ENCODE measurements at regions not wholly inside any gene's neighbourhood (a gene's known extent, or its start where the extent isn't known, plus 50 kb on each side); places are given as distances from the start of the nearest gene placed in this dataset.

GRCh38 chr1:95636897-95637296 lies 402.9 kb downstream of the RWDD3 start:
- no peaks in the 10 kb centered on the region for H3K4me1 Mint-ChIP-seq
- Histone ChIP-seq H3K27ac (ENCODE audit: low read depth in 1 of 2, low read length in 2 of 2) (no peak overlapping the region), H3K9me3 (replicated peaks in 1 of 2; ENCODE audit: control insufficient read depth in 1 of 2, insufficient read depth in 1 of 2, low read length in 2 of 2) (peaks cover 10% of the 10 kb centered on the region in 2 donors), H3K4me3 (replicated peaks in 1 of 3; ENCODE audit: low read depth in 2 of 3, low read length in 3 of 3) (no peak overlapping the region), H3K9ac (ENCODE audit: insufficient read depth, low read length, poor library complexity, severe bottlenecking) (no peak overlapping the region), H4K20me1 (ENCODE audit: insufficient read depth, low read length) (no peaks in the 10 kb centered on the region), H3K4me1 (ENCODE audit: control insufficient read depth in 1 of 2, insufficient read depth in 2 of 2, low read length in 2 of 2) (no peaks in the 10 kb centered on the region), H2AFZ (ENCODE audit: insufficient read depth, low read depth, low read length, poor library complexity, severe bottlenecking) (no peak overlapping the region), H3K4me2 (replicated peaks; ENCODE audit: extremely low read depth, low read length, poor library complexity, severe bottlenecking) (no peak overlapping the region), H3K79me2 (ENCODE audit: insufficient read depth, low read length) (no peaks in the 10 kb centered on the region), H3K27me3 (ENCODE audit: control insufficient read depth in 2 of 2, insufficient read depth in 2 of 2, low read length in 2 of 2) (no peaks in the 10 kb centered on the region), H3K36me3 (replicated peaks in 1 of 2; ENCODE audit: control insufficient read depth in 1 of 2, insufficient read depth in 2 of 2, low read length in 2 of 2) (no peaks in the 10 kb centered on the region)
- no peak overlapping the region for H3K4me3 Mint-ChIP-seq
- WGBS (ENCODE audit: insufficient coverage), result 83% methylated on average over 1 of the region's 1 CpG
- intact Hi-C loops (cut with micrococcal nuclease), result no loop called here
- DNase-seq, result no peak
- H3K27me3 Mint-ChIP-seq (ENCODE audit: low read depth in 3 of 3), result peaks cover 0 to 2% (median 0%) of the 10 kb centered on the region in 3 donors
- H3K36me3 Mint-ChIP-seq, result no peaks in the 10 kb centered on the region
- TF ChIP-seq, protein P1, sequence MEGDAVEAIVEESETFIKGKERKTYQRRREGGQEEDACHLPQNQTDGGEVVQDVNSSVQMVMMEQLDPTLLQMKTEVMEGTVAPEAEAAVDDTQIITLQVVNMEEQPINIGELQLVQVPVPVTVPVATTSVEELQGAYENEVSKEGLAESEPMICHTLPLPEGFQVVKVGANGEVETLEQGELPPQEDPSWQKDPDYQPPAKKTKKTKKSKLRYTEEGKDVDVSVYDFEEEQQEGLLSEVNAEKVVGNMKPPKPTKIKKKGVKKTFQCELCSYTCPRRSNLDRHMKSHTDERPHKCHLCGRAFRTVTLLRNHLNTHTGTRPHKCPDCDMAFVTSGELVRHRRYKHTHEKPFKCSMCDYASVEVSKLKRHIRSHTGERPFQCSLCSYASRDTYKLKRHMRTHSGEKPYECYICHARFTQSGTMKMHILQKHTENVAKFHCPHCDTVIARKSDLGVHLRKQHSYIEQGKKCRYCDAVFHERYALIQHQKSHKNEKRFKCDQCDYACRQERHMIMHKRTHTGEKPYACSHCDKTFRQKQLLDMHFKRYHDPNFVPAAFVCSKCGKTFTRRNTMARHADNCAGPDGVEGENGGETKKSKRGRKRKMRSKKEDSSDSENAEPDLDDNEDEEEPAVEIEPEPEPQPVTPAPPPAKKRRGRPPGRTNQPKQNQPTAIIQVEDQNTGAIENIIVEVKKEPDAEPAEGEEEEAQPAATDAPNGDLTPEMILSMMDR (IDR thresholded peaks at IDR 0.05), result no peak
- no peak overlapping the region for H3K27ac Mint-ChIP-seq
- peaks cover 0 to 17% (median 5%) of the 10 kb centered on the region in 7 donors for H3K9me3 Mint-ChIP-seq

GRCh38 chr1:95640746-95641145 lies 406.7 kb downstream of the RWDD3 start:
- no peak overlapping the region for H3K4me3 Mint-ChIP-seq
- no peak overlapping the region for H3K27ac Mint-ChIP-seq
- Histone ChIP-seq H3K4me3 (replicated peaks in 1 of 3; ENCODE audit: low read depth in 2 of 3, low read length in 3 of 3) (no peak overlapping the region), H2AFZ (ENCODE audit: insufficient read depth, low read depth, low read length, poor library complexity, severe bottlenecking) (no peak overlapping the region), H3K9me3 (replicated peaks in 1 of 2; ENCODE audit: control insufficient read depth in 1 of 2, insufficient read depth in 1 of 2, low read length in 2 of 2) (peaks cover 9 to 14% of the 10 kb centered on the region in 2 donors), H3K79me2 (ENCODE audit: insufficient read depth, low read length) (no peaks in the 10 kb centered on the region), H3K4me1 (ENCODE audit: control insufficient read depth in 1 of 2, insufficient read depth in 2 of 2, low read length in 2 of 2) (no peaks in the 10 kb centered on the region), H3K27me3 (ENCODE audit: control insufficient read depth in 2 of 2, insufficient read depth in 2 of 2, low read length in 2 of 2) (no peaks in the 10 kb centered on the region), H3K27ac (ENCODE audit: low read depth in 1 of 2, low read length in 2 of 2) (no peak overlapping the region), H3K9ac (ENCODE audit: insufficient read depth, low read length, poor library complexity, severe bottlenecking) (no peak overlapping the region), H3K36me3 (replicated peaks in 1 of 2; ENCODE audit: control insufficient read depth in 1 of 2, insufficient read depth in 2 of 2, low read length in 2 of 2) (no peaks in the 10 kb centered on the region), H3K4me2 (replicated peaks; ENCODE audit: extremely low read depth, low read length, poor library complexity, severe bottlenecking) (no peak overlapping the region), H4K20me1 (ENCODE audit: insufficient read depth, low read length) (no peaks in the 10 kb centered on the region)
- no peaks in the 10 kb centered on the region for H3K4me1 Mint-ChIP-seq
- no CpG with 5 or more reads among the region's 2 CpGs for WGBS (ENCODE audit: insufficient coverage)
- peaks cover 0 to 31% (median 6%) of the 10 kb centered on the region in 7 donors for H3K9me3 Mint-ChIP-seq
- H3K27me3 Mint-ChIP-seq (ENCODE audit: low read depth in 3 of 3), result peaks cover 0 to 2% (median 0%) of the 10 kb centered on the region in 3 donors
- intact Hi-C loops (cut with micrococcal nuclease), result no loop called here
- no peak for DNase-seq
- TF ChIP-seq, protein P1 (IDR thresholded peaks at IDR 0.05), result no peak
- no peaks in the 10 kb centered on the region for H3K36me3 Mint-ChIP-seq

All from CD14-positive monocyte (primary cell).